ENCODE measurements at regions not wholly inside any gene's neighbourhood (a gene's known extent, or its start where the extent isn't known, plus 50 kb on each side); places are given as distances from the start of the nearest gene placed in this dataset.
A peak's percentile ranks its signal among the peaks of the same experiment; 100 is the strongest.

DNA sequence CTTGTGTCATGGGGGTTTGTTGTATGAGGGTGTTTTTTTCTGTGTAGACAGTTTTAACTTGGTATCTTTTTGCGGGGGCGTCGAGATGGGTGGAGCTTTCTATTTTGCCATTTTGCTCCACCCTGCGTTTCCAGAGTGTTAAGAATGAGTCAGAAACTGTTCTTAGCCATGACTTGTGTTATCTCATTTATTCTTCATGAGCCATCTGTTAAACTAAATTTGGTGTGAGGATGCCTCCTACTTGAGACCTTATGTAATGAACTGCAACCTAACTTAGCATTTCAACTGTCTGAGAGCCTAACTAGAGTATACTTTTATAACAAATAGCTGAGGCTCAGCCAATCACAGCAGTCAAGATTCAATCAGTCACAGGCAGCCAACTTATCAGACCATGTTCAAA lies 1873.5 kb downstream of the NCAM2 start:
- no peak for DNase-seq (ENCODE audit: low read depth)

- no peak for DNase-seq (ENCODE audit: low read depth)
Observed at GRCh38 chr21:22880573-22880972, 1882.4 kb downstream of the NCAM2 start.

DNA sequence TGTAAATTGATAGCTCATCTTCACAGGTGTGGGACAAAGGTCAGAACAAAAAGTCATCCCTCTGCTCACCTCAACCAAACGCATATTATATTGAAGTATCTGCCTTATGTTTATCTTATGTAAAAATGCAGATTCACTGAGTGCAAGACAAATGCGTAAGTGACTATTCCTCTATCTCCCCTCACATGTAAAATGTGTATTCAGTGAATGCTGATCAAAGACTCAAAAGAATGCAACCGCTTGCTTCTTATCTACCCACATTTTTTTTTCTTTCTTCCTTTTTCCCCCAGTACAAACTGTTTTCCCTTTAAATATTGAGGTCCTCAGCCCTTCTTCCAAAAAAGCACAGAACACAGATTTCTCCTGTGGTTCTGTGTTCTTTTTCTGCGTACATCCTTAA lies 1882.9 kb downstream of the NCAM2 start:
- no peak for DNase-seq (ENCODE audit: low read depth)

DNA sequence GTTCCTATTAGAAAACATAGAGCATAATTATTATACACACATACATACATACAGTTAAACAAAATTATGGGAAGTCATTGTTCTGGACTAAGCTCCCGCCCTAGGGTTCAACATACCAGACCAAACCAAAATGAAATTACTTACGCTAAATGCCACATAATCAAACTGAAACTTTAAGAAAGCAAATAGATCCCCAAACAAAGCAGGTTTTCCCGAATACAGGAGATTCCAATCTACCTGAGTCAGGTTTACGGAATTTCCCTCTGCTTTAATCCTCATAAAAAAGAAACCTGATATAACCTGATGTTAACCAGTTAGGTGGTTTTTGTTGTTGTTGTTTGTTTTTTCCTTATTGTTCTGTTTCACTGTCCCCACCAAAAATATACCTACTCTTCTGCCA lies 1886.9 kb downstream of the NCAM2 start:
- no peak for DNase-seq (ENCODE audit: low read depth)

DNA sequence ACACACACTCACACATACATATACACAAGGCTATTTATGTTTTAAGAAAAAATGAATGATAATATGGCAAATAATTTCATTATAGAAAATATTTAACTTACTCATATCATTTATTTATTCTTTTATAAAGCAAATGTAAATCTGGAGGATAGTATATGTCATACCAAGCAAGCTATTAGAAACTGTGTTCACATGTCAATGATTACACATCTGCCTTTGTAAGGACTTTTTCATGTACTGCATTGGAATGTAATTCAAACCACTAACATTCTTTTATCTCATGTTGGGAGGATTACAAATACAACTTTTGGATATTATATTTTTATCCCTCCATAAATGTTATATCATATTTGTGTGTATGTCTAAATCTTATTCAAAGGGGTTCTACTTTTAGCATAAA lies 1887.4 kb downstream of the NCAM2 start:
- no peak for DNase-seq (ENCODE audit: low read depth)

DNA sequence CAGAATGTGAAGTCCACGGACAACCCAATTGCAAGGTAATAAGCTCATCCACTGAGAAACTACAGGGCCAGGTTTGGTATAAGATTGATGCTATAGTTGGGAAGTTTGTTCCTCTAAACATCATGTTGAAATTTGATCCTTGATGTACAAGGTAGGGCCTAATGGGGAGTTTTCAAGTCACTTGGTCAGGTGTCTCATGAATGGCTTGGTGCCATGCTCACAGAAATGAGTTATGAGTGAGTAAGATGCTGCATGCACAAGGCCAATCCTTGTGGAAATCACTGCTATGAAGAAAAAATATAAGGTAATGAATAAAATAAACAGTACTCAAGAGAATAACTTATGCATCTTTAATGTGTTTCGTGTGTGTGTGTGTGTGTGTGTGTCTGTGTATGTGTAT lies 1891.2 kb downstream of the NCAM2 start:
- no peak for DNase-seq (ENCODE audit: low read depth)

GRCh38 chr21:22890656-22891055 lies 1892.4 kb downstream of the NCAM2 start:
- no peak for DNase-seq (ENCODE audit: low read depth)

GRCh38 chr21:22892028-22892427 lies 1893.8 kb downstream of the NCAM2 start:
- no peak for DNase-seq (ENCODE audit: low read depth)

DNA sequence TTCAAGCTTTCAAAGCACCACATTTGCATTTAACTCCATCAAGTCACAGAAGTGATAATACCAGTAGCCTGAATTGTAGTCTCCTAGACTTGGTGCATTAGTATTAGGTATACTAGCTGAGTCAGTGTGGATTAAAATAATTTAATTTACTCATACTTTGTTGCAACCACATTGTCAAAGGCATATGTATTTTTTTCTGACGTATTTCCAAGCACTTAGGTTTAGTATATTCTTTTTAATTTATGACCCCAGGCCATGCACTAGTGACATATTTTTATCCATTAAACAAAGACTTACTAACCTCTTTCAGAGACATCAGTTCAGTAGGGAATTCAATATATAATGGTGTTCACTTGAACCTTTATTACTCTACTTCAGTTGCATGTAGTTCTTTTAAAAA lies 1894.5 kb downstream of the NCAM2 start:
- DNase-seq (ENCODE audit: low read depth) = no peak

- DNase-seq (ENCODE audit: low read depth) = no peak
Observed at GRCh38 chr21:22898051-22898665, 1899.9 kb downstream of the NCAM2 start.

DNA sequence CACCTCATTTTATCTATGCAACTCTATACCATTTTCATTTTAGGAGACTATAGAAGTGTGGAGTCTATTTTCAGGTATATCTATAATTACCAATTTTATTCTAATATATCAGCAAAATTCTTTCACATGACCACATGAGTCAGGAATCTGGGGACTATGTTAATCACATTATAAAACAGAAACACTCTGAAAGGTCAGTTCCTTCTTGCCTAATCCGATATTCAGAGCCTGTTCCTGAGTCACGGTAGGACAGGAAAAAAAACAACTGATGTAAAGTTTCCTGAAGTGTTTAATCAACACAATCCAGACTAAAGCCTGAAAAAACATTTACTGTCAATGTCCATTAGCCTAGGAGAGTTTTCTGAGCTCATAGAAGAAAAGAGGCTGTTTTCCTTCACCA lies 1902.3 kb downstream of the NCAM2 start:
- no peak for DNase-seq (ENCODE audit: low read depth)

DNA sequence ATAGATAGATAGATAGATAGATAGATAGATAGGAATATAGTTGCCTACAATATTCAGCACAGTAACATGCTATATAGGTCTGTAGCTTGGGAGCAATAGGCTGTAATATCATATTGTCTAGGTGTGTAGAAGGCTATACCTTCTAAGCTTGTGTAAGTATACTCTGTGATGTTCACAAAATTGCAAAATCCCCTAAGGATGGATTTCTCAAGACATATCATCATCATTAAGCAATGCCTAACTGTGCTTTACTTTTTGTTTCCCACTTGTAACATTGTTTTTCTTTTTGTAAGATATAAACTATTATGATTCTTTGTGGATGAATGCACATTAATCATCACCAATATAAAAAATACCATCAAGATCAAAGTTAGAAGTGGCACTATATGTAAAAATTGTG lies 1905.6 kb downstream of the NCAM2 start:
- DNase-seq (ENCODE audit: low read depth) = no peak

GRCh38 chr21:22904385-22904784 lies 1906.2 kb downstream of the NCAM2 start:
- no peak for DNase-seq (ENCODE audit: low read depth)

GRCh38 chr21:22925032-22925431 lies 1926.8 kb downstream of the NCAM2 start:
- DNase-seq (ENCODE audit: low read depth) = no peak

DNA sequence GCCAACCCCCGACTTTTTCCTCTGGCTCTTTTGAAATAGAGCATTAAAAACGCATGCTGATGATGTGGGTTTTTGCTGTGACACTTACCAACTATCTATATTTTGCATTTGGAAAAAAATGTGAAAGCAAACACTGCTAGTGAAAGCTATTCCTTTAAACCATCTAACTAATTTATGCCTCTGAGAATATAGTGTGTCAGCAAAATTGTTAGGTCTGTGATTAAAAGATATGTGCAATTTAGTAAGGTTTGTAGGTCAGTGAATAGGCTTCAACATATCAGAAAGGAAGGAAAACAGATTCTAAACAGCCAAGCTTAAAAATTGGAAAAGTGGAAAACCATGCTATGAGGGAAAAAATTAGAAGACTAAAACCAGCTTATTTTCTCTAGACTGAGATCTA lies 1929.3 kb downstream of the NCAM2 start:
- DNase-seq (ENCODE audit: low read depth) = no peak

DNA sequence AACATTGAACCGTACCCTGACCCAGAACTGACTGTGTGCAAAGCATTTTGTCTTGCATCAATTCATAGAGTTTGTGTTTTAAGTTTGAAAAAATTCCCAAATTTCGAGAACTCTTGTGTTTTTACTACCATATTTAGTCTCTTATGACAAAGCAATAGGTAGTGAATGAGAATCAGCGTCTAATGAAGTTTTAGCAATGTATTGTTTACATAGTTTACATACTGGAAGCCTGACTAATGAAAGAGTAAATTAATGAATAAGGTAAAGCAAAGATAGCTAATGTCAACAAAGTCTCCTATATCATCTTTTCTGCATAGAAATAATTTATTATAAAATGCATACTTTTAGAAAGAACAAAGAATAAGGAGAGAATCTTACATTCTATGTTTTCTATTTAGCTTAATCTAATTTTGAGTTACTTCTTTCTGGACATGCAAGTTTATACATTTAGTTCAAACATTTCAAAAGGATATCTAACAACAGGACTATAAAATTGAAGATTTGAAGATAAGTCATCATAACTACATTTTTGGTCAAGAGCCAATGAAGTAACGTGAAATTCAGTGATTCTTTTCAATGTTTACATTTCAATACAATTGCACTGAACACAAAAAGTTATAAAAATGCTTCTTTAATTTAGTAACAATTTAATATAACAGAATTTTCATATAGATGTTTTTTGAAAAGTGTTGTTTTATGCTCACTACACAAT lies 1943.7 kb downstream of the NCAM2 start:
- DNase-seq (ENCODE audit: low read depth) = no peak

- no peak for DNase-seq (ENCODE audit: low read depth)
Observed at GRCh38 chr21:22955559-22955958, 1957.3 kb downstream of the NCAM2 start.

DNA sequence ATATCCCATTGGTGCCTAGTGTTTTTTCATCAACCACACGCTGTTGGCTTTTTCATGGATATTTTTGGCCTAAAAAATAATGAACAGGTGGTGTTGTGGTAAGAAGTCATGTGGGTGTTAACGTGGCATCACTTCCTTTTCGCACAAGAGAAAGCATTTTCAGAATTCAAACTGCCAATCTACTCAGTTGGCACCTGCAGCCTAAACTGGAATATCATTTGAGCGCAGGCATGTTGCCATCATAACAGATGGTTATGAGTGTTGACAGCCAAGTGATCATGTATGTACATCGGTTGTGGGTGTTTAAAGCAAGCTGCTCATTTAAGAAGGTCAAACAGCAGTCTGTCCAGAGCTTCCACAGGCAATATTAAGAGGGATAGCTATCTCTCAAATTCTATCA lies 1963.0 kb downstream of the NCAM2 start:
- peak; percentile 0 for DNase-seq (ENCODE audit: low read depth)

- no peak for DNase-seq (ENCODE audit: low read depth)
Observed at GRCh38 chr21:22965455-22966135, 1967.4 kb downstream of the NCAM2 start.

DNA sequence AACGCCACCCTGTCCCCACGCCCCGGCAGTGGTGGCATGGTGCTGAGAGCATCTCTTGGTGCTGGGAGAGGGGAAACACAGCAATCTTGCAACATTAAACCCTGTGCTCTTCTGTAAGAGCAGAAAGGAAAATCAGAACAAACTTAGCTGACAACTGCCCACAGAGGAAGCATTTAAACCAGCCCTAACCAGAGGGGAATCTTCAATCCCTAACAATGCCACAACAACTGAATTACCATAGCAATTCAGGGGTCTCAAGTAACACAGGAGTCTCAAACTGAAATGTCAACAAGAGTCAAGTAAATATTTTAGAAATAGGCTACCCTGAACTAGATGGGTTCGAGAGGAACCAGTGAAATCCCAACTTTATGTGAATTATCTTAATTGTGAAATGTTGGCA lies 1983.6 kb downstream of the NCAM2 start:
- DNase-seq (ENCODE audit: low read depth) = no peak

DNA sequence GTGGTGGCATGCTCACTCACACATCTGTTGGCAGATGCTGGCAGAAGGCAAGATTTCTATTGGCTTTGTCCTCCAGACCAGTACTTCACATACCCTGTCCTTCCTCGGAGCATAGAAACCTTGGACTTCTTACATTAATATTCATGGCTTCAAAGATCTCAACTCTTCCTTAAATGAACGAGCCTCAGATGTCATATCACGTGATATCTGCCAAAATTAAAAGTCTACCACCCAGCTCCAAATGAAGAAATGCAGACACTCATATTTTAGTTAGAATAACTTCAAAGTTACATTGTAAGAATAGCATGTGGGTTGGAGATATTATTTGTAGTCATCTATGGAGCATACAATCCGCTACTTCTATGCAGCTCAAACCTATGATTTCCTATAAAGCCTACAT lies 1994.9 kb downstream of the NCAM2 start:
- no peak for DNase-seq (ENCODE audit: low read depth)

- DNase-seq (ENCODE audit: low read depth) = no peak
Observed at GRCh38 chr21:22993822-22994574, 1995.8 kb downstream of the NCAM2 start.

Data from myocyte (in vitro differentiated cells).